HepG2 (cell line): ENCODE measurements at regions not wholly inside any gene's neighbourhood (a gene's known extent, or its start where the extent isn't known, plus 50 kb on each side); places are given as distances from the start of the nearest gene placed in this dataset.

Source experiments
- ATAC-seq: fragments of 200-7000 bp; cut with Tn5 transposase; 3 replicates; pipeline ENCODE4 v1.9.1; 2020; ENCODE audit warnings: mild to moderate bottlenecking, moderate library complexity
- BruUV-seq: library from RNA; stranded (reverse); fragments of 400-500 nt; replicated peaks from 2 replicates; lab custom pipeline; 2021; lab: Mats Ljungman, UMichigan
- CTCF ChIA-PET: fragments of 300-600 bp; formaldehyde crosslinking; extraction: SDS; loops from one replicate; lab custom pipeline; 2021; ENCODE audit warnings: low total read pairs, inconsistent platforms, low intra/inter-chr PET ratio; lab: Yijun Ruan, JAX
- POLR2A ChIA-PET: fragments of 350-600 bp; sonication (Branson Sonifier 250); formaldehyde crosslinking; loops from one replicate; lab custom pipeline; 2020; ENCODE audit warnings: antibody characterized with exemption, inconsistent platforms; lab: Yijun Ruan, JAX
- DNase-seq: peaks from one replicate; pipeline ENCODE4 v3.0.0-alpha.2; 2015; ENCODE audit warnings: low spot score
- FAIRE-seq: peaks from 3 replicates; lab custom pipeline; 2011; peaks lifted over from hg19 to GRCh38; lab: Jason Lieb, UNC
- H2AFZ ChIP-seq: one replicate; pipeline ENCODE4 v1.6.1; 2011; ENCODE audit warnings: low read length, inconsistent platforms
- H3K27ac ChIP-seq: fragments of 300-600 bp; 3 replicates; pipeline ENCODE4 v1.8.0; 2011; ENCODE audit warnings: mixed run types, mild to moderate bottlenecking, mixed read lengths, low read length, inconsistent platforms; ENCODE audit not compliant: insufficient read depth; ENCODE audit errors: extremely low read length
- H3K27me3 ChIP-seq, 2 experiments: fragments of 200-600 bp in 1 of 2; 2 replicates in 1 of 2; 3 replicates in 1 of 2; pipeline versions ENCODE4 v1.6.0 to v1.8.0; 2011; ENCODE audit warnings: low read length in 2 of 2, mild to moderate bottlenecking in 2 of 2, moderate library complexity in 2 of 2, inconsistent platforms in 1 of 2; ENCODE audit not compliant: insufficient read depth in 2 of 2, control insufficient read depth in 1 of 2
- H3K36me3 ChIP-seq, 2 experiments: fragments of 200-600 bp in 1 of 2; replicated peaks in 1 of 2; 2 replicates in 1 of 2; 3 replicates in 1 of 2; pipeline versions ENCODE4 v1.5.1 to v1.8.0; 2011; ENCODE audit warnings: low read length in 2 of 2, inconsistent platforms in 1 of 2; ENCODE audit not compliant: insufficient read depth in 2 of 2, control insufficient read depth in 1 of 2
- H3K4me1 ChIP-seq: 2 replicates; pipeline ENCODE4 v1.5.1; 2012; ENCODE audit warnings: low read length, inconsistent platforms; ENCODE audit not compliant: insufficient read depth
- H3K4me2 ChIP-seq: 2 replicates; pipeline ENCODE4 v1.6.0; 2011; ENCODE audit warnings: low read depth, low read length, inconsistent platforms
- H3K4me3 ChIP-seq, 3 experiments: fragments of 200-600 bp in 1 of 3; sonication (generic), shearing (Covaris generic) in 1 of 3; replicated peaks in 1 of 3; 2 replicates each; pipeline ENCODE4 v1.5.1; 2011 to 2016; ENCODE audit warnings: low read length in 3 of 3, inconsistent platforms in 2 of 3, low read depth in 2 of 3, mild to moderate bottlenecking in 2 of 3, control low read depth in 1 of 3, mixed read lengths in 1 of 3; ENCODE audit not compliant: insufficient read depth in 1 of 3
- H3K79me2 ChIP-seq: one replicate; pipeline ENCODE4 v1.6.1; 2011; ENCODE audit warnings: low read length, inconsistent platforms; ENCODE audit not compliant: insufficient read depth
- H3K9ac ChIP-seq: 2 replicates; pipeline ENCODE4 v1.6.0; 2011; ENCODE audit warnings: mild to moderate bottlenecking, low read depth, low read length, inconsistent platforms; ENCODE audit not compliant: insufficient read depth
- H3K9me3 ChIP-seq: 2 replicates; pipeline ENCODE4 v1.5.1; 2012; ENCODE audit warnings: mild to moderate bottlenecking, low read length
- H4K20me1 ChIP-seq: 2 replicates; pipeline ENCODE4 v1.6.0; 2011; ENCODE audit warnings: inconsistent platforms, mild to moderate bottlenecking, low read length, moderate library complexity; ENCODE audit not compliant: insufficient read depth
- CHD4 ChIP-seq: fragments of 200-600 bp; sonication (generic); IDR thresholded peaks from 2 replicates; pipeline ENCODE4 v1.7.0; 2017; ENCODE audit warnings: mild to moderate bottlenecking, low read length, borderline replicate concordance
- DR1 ChIP-seq: sonication (generic); formaldehyde crosslinking; IDR thresholded peaks from 2 replicates; pipeline ENCODE4 v1.8.0; 2021; ENCODE audit warnings: mild to moderate bottlenecking, missing genetic modification reagents, inconsistent platforms
- HNF4G ChIP-seq, 2 experiments: sonication (generic) in 1 of 2; formaldehyde crosslinking in 1 of 2; IDR thresholded peaks; 2 replicates each; pipeline versions ENCODE4 v1.4.0 to v1.6.1; 2011 to 2020; ENCODE audit warnings: borderline replicate concordance in 2 of 2, low read depth in 2 of 2, mild to moderate bottlenecking in 2 of 2, low read length in 1 of 2, missing genetic modification reagents in 1 of 2, moderate library complexity in 1 of 2
- IRX3 ChIP-seq: sonication (generic); formaldehyde crosslinking; IDR thresholded peaks from 2 replicates; pipeline ENCODE4 v1.8.1; 2023; ENCODE audit warnings: mild to moderate bottlenecking, low read depth, missing genetic modification reagents, borderline replicate concordance
- NFE2 ChIP-seq: sonication (generic); formaldehyde crosslinking; IDR thresholded peaks from 2 replicates; pipeline ENCODE4 v1.4.0; 2020; ENCODE audit warnings: missing genetic modification reagents
- NFRKB ChIP-seq: fragments of 450-650 bp; IDR thresholded peaks from 2 replicates; pipeline ENCODE4 v1.6.1; 2017
- ONECUT2 ChIP-seq: sonication (generic); formaldehyde crosslinking; IDR thresholded peaks from 2 replicates; pipeline ENCODE4 v1.4.0; 2020; ENCODE audit warnings: missing genetic modification reagents
- REXO4 ChIP-seq: sonication (generic); formaldehyde crosslinking; IDR thresholded peaks from 2 replicates; pipeline ENCODE4 v1.8.0; 2022; ENCODE audit warnings: missing genetic modification reagents, mild to moderate bottlenecking, borderline replicate concordance
- RFXANK ChIP-seq: IDR thresholded peaks from 2 replicates; pipeline ENCODE4 v1.6.1; 2016
- ZNF33A ChIP-seq: sonication (generic); formaldehyde crosslinking; IDR thresholded peaks from 2 replicates; pipeline ENCODE4 v1.5.1; 2020; ENCODE audit warnings: missing genetic modification reagents, mild to moderate bottlenecking, moderate library complexity, borderline replicate concordance
- ZNF530 ChIP-seq: sonication (generic); formaldehyde crosslinking; IDR thresholded peaks from 2 replicates; pipeline ENCODE4 v1.5.0; 2020; ENCODE audit warnings: low read depth, mild to moderate bottlenecking, missing genetic modification reagents
- ZNF543 ChIP-seq: sonication (generic); formaldehyde crosslinking; IDR thresholded peaks from 2 replicates; pipeline ENCODE4 v1.4.0; 2020; ENCODE audit warnings: mild to moderate bottlenecking, missing genetic modification reagents
- ZNF577 ChIP-seq: sonication (generic); formaldehyde crosslinking; IDR thresholded peaks from 2 replicates; pipeline ENCODE4 v1.4.0; 2020; ENCODE audit warnings: mild to moderate bottlenecking, low read depth, missing genetic modification reagents, borderline replicate concordance
- ZNF749 ChIP-seq: sonication (generic); formaldehyde crosslinking; IDR thresholded peaks from 2 replicates; pipeline ENCODE4 v1.8.0; 2022; ENCODE audit warnings: mild to moderate bottlenecking, missing genetic modification reagents, moderate library complexity, borderline replicate concordance
- WGBS: methylation state at CpG from one replicate; pipeline ENCODE4 v1.1.6; 2017; ENCODE audit warnings: low lambda C conversion rate; 5-methylcytosine and 5-hydroxymethylcytosine counted together
- in situ Hi-C: cut with HindIII; loops from 2 replicates; pipeline ENCODE4 v1.10.0; 2017; ENCODE audit warnings: low pct_unique_long_range_greater_than_20kb; ENCODE audit not compliant: extremely low pct_ligation_motif_present
- intact Hi-C: fragments of 100-400 bp; cut with micrococcal nuclease; formaldehyde crosslinking; loops from one replicate; pipeline ENCODE4 v1.10.0; 2022; ENCODE audit not compliant: unreplicated experiment
- TF ChIP-seq, protein P1 (sequence below): sonication (generic); formaldehyde crosslinking; IDR thresholded peaks from 2 replicates; pipeline ENCODE4 v1.9.0; 2021; ENCODE audit warnings: missing genetic modification reagents, borderline replicate concordance
- TF ChIP-seq, protein P2 (sequence below): sonication (generic); formaldehyde crosslinking; IDR thresholded peaks from 2 replicates; pipeline ENCODE4 v1.8.0; 2023; ENCODE audit warnings: mild to moderate bottlenecking, missing genetic modification reagents
- TF ChIP-seq, protein P3 (sequence below): sonication (generic); formaldehyde crosslinking; IDR thresholded peaks from 2 replicates; pipeline ENCODE4 v1.5.0; 2020; ENCODE audit warnings: mild to moderate bottlenecking, missing genetic modification reagents

DNA sequence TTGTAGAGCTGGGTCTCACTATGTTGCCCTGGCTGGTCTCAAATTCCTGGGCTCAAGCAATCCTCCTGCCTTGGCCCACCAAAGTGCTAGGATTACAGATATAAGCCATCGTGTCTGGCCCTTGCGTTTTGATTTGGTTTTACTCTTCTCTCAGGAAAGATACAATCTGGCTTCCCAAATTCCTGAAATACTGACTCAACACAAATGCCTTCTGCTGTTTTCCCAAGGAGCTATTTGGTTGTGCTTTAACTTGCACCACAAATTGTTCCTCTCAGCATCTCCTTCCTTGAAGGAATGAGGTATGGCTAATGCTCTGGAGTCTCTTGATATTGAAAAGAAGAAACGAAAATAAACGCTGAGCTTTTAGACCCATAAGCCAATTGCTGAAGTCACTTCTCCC is 110.0 kb upstream of the PAX6 start:
- Histone ChIP-seq H2AFZ (no peak overlapping the region), H3K4me2 (no peak overlapping the region), H3K4me1 (no peaks in the 10 kb centered on the region), H3K27ac (no peak overlapping the region), H4K20me1 (no peaks in the 10 kb centered on the region), H3K9ac (no peak overlapping the region), H3K4me3 (no peak overlapping the region), H3K36me3 (no peaks in the 10 kb centered on the region), H3K27me3 (peaks cover 0 to 10% of the 10 kb centered on the region in 2 experiments; a peak in 1 of 5 replicates), H3K79me2 (no peaks in the 10 kb centered on the region), H3K9me3 (no peaks in the 10 kb centered on the region)
- intact Hi-C loops = no loop called here
- ATAC-seq = no peak
- BruUV-seq = no TSS peak
- DNase-seq = no peak
- in situ Hi-C loops = no loop called here
- ChIA-PET POLR2A (no interaction called here), CTCF (no interaction called here)
- FAIRE-seq = no peak
- WGBS = 24% methylated on average over 4 of the region's 4 CpGs
- no peak for TF ChIP-seq IRX3
- TF ChIP-seq, protein P1, sequence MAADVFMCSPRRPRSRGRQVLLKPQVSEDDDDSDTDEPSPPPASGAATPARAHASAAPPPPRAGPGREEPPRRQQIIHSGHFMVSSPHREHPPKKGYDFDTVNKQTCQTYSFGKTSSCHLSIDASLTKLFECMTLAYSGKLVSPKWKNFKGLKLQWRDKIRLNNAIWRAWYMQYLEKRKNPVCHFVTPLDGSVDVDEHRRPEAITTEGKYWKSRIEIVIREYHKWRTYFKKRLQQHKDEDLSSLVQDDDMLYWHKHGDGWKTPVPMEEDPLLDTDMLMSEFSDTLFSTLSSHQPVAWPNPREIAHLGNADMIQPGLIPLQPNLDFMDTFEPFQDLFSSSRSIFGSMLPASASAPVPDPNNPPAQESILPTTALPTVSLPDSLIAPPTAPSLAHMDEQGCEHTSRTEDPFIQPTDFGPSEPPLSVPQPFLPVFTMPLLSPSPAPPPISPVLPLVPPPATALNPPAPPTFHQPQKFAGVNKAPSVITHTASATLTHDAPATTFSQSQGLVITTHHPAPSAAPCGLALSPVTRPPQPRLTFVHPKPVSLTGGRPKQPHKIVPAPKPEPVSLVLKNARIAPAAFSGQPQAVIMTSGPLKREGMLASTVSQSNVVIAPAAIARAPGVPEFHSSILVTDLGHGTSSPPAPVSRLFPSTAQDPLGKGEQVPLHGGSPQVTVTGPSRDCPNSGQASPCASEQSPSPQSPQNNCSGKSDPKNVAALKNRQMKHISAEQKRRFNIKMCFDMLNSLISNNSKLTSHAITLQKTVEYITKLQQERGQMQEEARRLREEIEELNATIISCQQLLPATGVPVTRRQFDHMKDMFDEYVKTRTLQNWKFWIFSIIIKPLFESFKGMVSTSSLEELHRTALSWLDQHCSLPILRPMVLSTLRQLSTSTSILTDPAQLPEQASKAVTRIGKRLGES (CRISPR knock-in tag) = no peak
- TF ChIP-seq RFXANK (CRISPR knock-in tag) = no peak
- TF ChIP-seq DR1 (CRISPR knock-in tag) = no peak
- no peak for TF ChIP-seq ONECUT2 (CRISPR knock-in tag)
- TF ChIP-seq NFE2 = no peak
- TF ChIP-seq ZNF749 (CRISPR knock-in tag) = no peak
- TF ChIP-seq NFRKB = no peak
- no peak for TF ChIP-seq ZNF577 (CRISPR knock-in tag)
- TF ChIP-seq, protein P2, sequence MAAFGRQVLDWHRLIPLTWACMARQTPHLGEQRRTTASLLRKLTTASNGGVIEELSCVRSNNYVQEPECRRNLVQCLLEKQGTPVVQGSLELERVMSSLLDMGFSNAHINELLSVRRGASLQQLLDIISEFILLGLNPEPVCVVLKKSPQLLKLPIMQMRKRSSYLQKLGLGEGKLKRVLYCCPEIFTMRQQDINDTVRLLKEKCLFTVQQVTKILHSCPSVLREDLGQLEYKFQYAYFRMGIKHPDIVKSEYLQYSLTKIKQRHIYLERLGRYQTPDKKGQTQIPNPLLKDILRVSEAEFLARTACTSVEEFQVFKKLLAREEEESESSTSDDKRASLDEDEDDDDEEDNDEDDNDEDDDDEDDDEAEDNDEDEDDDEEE (CRISPR knock-in tag) = no peak
- TF ChIP-seq ZNF543 (CRISPR knock-in tag) = no peak
- TF ChIP-seq HNF4G (IDR thresholded peaks at IDR 0.05; ENCODE audit: borderline replicate concordance, low read depth, low read length) = no peak
- no peak for TF ChIP-seq HNF4G (CRISPR knock-in tag; IDR thresholded peaks at IDR 0.05; ENCODE audit: borderline replicate concordance, low read depth)
- TF ChIP-seq REXO4 = no peak
- TF ChIP-seq, protein P3, sequence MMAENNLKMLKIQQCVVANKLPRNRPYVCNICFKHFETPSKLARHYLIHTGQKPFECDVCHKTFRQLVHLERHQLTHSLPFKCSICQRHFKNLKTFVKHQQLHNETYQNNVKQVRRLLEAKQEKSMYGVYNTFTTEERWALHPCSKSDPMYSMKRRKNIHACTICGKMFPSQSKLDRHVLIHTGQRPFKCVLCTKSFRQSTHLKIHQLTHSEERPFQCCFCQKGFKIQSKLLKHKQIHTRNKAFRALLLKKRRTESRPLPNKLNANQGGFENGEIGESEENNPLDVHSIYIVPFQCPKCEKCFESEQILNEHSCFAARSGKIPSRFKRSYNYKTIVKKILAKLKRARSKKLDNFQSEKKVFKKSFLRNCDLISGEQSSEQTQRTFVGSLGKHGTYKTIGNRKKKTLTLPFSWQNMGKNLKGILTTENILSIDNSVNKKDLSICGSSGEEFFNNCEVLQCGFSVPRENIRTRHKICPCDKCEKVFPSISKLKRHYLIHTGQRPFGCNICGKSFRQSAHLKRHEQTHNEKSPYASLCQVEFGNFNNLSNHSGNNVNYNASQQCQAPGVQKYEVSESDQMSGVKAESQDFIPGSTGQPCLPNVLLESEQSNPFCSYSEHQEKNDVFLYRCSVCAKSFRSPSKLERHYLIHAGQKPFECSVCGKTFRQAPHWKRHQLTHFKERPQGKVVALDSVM (CRISPR knock-in tag) = no peak
- no peak for TF ChIP-seq ZNF530
- no peak for TF ChIP-seq CHD4
- TF ChIP-seq ZNF33A (CRISPR knock-in tag) = no peak
